Stimulated activated CD8-positive, alpha-beta memory T cell treated with anti-CD3 and anti-CD28 coated beads, Interleukin-4, amount 100 ng/mL, for 24 hours (primary cell): ENCODE measurements at regions not wholly inside any gene's neighbourhood (a gene's known extent, or its start where the extent isn't known, plus 50 kb on each side); places are given as distances from the start of the nearest gene placed in this dataset.
"Not testable (repeated sequence)": the region's sequence is repeated elsewhere in the genome, so short reads cannot be mapped to it uniquely, and the experiment has no call there.

Experiments used
- DNase-seq: peaks from one replicate; pipeline ENCODE4 v3.0.0-alpha.2; 2020; ENCODE audit warnings: low read depth

- DNase-seq = no peak
Observed at GRCh38 chr6:5837323-5837722, 169.4 kb downstream of the NRN1 start.

GRCh38 chr6:5836597-5836996 is 170.1 kb downstream of the NRN1 start:
- DNase-seq = not testable (repeated sequence)

- no peak for DNase-seq
Observed at GRCh38 chr6:5833120-5833519, 173.6 kb downstream of the NRN1 start.

GRCh38 chr6:5832668-5833067 is 174.1 kb downstream of the NRN1 start:
- DNase-seq = no peak

GRCh38 chr6:5831219-5831862 is 175.4 kb downstream of the NRN1 start:
- not testable (repeated sequence) for DNase-seq

GRCh38 chr6:5828296-5828695 is 178.4 kb downstream of the NRN1 start:
- no peak for DNase-seq

GRCh38 chr6:5827056-5827904 is 179.4 kb downstream of the NRN1 start:
- no peak for DNase-seq

GRCh38 chr6:5824382-5824983 is 182.2 kb downstream of the NRN1 start:
- not testable (repeated sequence) for DNase-seq
